ENCODE measurements at regions not wholly inside any gene's neighbourhood (a gene's known extent, or its start where the extent isn't known, plus 50 kb on each side); places are given as distances from the start of the nearest gene placed in this dataset.
"Not testable (repeated sequence)": the region's sequence is repeated elsewhere in the genome, so short reads cannot be mapped to it uniquely, and the experiment has no call there.

GRCh38 chr17:63293323-63294075, 152.6 kb downstream of the CYB561 start:
- peak; percentile 15 for DNase-seq (ENCODE audit: low spot score)

DNA sequence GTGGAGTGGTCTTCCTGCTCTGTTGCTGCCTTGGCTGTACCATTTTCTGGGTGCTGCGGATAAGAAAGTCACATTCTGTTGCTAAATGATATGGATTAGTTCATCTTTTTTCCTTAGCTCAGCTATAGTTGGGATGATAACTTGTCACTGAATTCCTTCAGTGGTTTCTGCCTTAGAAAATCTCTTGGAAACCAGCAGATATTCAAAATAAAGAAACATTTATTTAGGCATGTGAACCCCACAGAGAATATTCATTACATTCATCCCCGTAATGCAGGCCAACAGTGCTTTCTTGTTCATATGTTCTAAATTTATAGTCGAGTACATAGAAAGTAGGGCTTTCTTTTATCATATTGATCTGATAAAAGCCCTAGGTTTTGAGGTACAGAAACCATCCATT, 151.3 kb downstream of the CYB561 start:
- DNase-seq (ENCODE audit: low spot score): no peak

GRCh38 chr17:63295288-63295687, 150.8 kb downstream of the CYB561 start:
- DNase-seq (ENCODE audit: low spot score): no peak

DNA sequence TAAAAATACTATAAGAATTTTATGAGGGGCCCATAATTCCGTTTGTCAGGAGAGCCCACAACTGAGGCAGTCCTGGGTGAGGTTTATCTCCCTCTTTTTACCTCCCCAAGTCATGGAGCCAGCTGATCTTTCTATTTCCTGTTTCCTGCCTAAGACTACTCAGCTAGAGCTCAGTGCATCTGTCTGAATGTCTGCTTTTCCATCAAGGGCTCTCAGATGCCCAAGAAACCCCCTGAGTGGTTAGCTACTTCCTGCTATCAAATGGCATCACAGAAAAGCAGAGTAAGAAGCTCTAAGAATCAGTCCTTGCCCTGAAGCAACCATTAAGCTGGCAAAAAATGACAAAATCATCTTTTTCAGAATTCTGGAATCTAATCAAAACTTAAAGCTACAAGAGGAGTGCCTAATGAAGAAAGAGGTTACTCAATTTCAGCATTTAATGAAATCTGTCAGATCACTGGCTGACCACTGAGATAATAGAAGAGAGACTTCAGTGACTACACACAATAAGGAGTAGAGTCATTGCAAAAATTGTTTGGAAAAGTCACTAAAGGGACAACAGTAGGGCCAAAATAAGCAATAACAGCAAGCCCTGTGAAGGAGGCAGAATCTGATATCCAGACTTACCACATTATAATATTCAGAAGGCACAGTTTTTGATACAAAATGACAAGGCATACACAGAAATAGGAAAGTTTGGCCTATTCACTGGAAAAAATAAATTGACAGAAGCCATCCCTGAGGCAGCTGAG, 150.1 kb downstream of the CYB561 start:
- DNase-seq (ENCODE audit: low spot score): no peak

DNA sequence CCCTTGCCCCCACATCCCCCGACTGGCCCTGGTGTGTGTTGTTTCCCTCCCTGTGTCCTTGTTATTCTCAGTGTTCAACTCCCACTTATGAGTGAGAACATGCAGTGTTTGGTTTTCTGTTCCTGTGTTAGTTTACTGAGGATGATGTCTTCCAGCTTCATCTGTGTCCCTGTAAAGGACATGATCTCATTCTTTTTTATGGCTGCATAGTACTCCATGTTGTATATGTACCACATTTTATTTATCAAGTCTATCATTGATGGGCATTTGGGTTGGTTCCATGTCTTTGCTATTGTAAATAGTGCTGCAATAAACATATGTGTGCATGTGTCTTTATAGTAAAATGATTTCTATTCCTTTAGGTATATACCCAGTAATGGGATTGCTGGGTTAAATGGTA, 147.2 kb downstream of the CYB561 start:
- not testable (repeated sequence) for DNase-seq (ENCODE audit: low spot score)

DNA sequence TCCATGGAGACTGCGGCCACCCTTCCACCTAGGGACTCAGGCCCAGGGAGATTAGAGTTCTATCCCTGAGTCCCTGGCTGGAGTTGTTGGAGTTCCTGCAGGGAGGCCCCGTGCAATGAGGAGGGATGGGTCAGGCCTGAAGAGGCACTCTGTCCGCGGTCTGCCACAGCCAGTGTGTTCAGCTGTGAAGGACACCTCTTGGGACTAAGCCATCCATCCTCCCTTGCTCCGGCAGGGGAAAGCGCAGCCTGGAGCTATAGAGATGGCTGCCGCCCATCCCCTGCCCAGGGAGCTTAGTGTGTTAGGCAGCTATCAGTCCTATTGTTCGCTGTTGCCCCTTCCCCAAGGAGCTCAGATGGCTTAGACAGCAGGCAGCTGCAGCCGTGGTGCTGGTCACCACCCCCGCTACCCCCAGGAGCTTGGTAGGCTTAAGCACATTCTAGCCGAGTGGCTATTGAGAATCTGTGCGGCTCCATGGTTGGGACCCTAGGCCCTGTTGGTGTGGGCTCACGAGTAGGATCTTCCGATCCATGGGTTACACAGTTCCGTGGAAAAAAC, 141.3 kb downstream of the CYB561 start:
- DNase-seq (ENCODE audit: low spot score): no peak

DNA sequence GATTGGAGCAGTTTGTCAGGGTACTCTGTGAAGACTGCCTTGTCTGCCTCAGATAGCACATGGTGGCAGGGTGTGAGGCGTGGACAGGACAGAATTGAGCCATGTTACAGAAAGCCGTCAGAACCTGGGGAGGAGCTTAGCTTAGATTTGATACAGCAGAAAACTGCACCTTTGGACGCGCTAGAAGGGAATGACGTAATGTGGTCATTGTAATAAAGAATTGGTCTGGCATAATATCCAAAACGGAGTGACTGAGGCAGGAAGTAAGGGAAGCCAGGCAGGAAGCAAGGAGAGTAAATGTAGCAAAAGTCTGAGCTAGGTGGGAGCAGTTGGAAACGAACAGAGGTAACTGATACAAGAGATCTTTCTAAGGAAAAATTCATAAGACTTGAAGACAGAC, 140.2 kb downstream of the CYB561 start:
- DNase-seq (ENCODE audit: low spot score): no peak

DNA sequence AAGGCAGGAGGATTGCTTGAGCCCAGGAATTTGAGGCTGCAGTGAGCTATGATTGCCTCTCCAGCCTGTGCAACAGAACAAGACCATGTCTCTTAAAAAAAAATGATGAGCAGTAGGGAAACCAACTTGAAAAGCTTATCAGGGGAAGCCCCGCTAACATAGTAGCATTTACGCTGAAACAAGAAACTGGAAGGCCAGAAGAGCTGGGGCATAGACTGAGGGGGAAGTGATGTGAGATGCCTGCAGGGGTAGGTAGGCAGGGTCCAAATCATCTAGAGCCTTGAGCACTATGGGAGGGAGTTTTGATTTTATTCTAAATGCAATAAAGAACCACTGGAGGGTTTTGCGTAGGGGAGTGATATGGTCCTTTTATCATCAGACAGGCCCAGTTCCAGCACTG, 139.3 kb downstream of the CYB561 start:
- DNase-seq (ENCODE audit: low spot score): no peak

DNA sequence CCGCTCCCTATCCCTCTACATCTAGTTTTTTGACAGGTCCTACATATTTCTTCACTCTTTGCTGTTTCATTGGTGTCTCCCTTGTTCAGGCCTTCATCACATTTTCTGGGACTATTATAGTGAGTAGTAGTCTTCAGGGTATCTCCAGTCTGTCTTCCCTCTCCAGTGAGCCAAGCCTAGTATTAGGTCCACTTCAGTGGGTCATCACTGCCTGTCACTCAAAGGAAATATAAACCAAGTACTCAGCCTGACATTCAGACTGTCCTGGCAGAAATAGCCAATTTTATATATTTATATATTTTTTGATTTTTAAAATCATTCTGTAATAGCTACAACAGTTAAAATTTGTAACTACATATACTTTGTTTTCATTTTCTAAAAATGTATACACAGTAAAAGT, 137.8 kb downstream of the CYB561 start:
- DNase-seq (ENCODE audit: low spot score): no peak

DNA sequence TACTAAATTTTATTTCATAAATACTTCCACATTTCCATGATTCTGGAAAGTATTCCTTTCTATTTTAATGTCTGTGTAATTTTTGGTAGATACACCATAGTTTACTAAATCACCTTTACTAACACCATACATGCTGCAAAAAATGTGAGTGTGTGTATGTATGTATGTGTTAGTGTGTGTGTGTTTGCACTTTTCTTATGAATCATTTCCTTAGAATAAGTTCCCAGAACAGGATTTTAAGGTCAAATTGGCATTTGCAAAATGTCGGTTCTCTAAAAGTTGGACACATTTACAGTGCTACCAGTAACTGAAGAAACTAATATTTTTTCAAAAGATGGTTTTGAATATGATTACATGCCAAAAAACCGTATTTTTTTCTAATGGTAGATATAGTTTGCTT, 137.1 kb downstream of the CYB561 start:
- no peak for DNase-seq (ENCODE audit: low spot score)

GRCh38 chr17:63311416-63311937, 134.6 kb downstream of the CYB561 start:
- DNase-seq (ENCODE audit: low spot score): no peak

GRCh38 chr17:63314761-63315160, 131.3 kb downstream of the CYB561 start:
- no peak for DNase-seq (ENCODE audit: low spot score)

DNA sequence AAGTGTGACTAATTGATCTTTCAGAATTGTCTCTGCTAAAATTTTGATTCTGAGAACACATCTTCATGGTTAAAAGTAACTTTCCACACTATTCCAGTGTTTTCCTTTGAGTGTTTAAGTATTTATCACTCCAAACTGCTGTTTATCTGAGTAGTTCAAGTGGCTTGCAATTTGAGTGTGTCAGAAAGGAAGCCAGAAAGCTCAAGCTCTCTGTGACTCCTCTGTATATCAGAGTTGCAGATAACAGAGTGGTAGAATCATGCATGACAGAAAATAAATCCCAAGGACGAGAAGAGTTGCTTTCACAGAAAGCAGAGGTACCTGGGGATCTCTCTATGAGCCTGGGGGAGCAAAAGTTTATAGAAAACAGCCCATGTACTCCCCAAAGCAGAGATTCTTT, 130.0 kb downstream of the CYB561 start:
- DNase-seq (ENCODE audit: low spot score): no peak

- DNase-seq (ENCODE audit: low spot score): no peak
Measured at GRCh38 chr17:63317166-63317840, 128.8 kb downstream of the CYB561 start.

GRCh38 chr17:63325808-63326207, 120.3 kb downstream of the CYB561 start:
- DNase-seq (ENCODE audit: low spot score): no peak

DNA sequence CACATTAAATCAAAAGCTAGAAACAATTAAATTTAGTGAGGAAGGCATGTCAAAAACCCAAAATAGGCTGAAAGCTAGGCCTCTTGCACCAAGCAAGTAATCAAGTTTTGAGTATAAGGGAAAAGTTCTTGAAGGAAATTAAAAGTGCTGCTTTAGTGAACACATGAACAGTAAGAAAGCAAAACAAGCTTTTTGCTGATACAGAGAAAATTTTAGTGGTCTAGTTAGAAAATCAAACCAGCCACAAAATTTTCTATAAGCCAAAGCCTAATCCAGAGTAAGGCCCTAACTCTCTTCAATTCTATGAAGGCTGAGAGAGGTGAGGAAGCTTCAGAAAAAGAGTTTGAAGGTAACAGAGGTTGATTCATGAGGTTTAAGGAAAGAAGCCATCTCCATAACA, 116.2 kb downstream of the CYB561 start:
- DNase-seq (ENCODE audit: low spot score): no peak

DNA sequence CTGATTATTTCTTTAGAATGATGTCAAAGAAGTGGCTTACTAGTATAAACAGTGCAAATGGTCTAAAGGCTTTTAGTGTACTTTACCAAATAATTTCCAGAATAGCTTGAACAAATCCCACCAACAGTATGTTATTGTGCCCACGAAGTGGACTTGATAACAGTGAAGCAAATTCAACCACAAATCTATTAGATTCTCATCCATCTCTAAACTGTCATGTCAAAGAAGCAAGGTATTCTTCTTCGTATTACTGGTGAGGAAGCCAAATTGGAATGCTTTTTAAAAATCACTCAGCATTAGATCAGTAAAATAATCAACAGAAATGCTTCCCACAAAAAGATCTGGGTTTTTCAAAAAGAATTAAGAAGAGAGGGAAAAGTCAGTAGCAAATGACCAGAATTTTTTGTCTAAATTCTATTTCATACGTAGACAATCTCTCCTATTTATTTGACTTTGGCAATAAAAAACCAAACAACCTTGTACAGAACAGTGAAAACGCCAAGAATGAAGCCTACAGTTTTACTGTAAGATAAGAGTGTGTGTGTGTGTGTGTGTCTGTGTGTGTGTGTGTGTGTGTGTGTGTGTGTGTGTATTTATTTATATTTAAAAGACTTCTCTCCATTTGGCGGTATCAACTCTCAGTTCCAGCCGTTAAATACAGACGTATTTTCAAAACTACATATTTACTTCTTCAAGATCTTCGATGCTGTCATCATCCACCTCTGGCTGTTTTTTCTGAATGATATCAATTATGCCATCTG, 114.6 kb downstream of the CYB561 start:
- no peak for DNase-seq (ENCODE audit: low spot score)

GRCh38 chr17:63332286-63332685, 113.8 kb downstream of the CYB561 start:
- no peak for DNase-seq (ENCODE audit: low spot score)

DNA sequence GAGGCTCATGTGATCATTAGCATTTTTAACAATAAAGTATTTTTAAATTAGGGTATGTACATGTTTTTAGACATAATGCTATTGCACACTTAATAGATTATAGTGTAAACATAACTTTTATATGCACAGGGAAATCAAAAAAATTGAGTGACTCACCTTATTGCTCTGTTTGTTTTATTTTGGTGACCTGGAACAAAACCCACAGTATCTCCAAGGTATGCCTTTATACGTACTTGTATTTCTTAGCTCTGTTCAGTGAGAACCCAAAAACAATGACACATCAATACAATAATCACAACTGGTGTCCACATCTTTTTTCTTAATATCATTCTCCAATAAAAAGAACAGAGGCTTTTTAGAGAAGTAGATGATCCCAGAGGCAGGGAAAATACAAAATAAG, 112.2 kb downstream of the CYB561 start:
- no peak for DNase-seq (ENCODE audit: low spot score)

DNA sequence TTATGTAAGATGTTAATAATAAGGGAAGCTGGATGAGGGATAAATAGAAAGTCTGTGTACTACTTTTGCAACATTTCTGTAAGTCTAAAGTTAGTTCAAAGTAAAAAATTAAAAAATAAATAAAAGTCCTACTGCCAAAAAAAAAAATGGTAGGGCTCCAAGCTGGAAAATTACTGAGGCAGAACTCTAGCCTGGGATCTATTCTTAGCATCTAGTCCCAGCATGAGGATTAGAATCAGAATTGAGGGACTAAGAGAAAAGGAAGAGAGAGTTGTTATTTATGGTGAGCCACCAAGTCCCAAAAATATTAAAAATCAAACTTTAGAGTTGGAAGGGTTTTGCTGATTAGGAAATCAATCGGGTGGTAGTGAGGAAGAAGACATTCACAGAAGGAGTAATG, 110.3 kb downstream of the CYB561 start:
- no peak for DNase-seq (ENCODE audit: low spot score)

DNA sequence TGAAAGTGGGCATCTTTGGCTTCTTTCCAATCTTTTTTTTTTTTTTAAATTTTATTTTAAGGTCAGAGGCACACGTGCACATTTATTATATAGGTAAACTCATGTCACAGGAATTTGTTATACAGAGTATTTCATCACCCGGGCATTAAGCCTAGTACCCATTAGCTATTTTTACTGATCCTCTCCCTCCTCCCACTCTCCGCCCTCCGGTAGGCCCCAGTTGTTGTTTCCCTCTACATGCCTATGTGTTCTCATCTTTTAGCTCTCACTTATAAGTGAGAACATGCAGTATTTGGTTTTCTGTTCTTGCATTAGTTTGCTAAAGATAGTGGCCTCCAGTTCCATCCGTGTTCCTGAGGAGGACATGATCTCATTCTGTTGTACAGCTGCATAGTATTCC, 108.5 kb downstream of the CYB561 start:
- DNase-seq (ENCODE audit: low spot score): no peak

GRCh38 chr17:63338272-63338671, 107.8 kb downstream of the CYB561 start:
- DNase-seq (ENCODE audit: low spot score): no peak
